ENCODE measurements at regions not wholly inside any gene's neighbourhood (a gene's known extent, or its start where the extent isn't known, plus 50 kb on each side); places are given as distances from the start of the nearest gene placed in this dataset.

DNA sequence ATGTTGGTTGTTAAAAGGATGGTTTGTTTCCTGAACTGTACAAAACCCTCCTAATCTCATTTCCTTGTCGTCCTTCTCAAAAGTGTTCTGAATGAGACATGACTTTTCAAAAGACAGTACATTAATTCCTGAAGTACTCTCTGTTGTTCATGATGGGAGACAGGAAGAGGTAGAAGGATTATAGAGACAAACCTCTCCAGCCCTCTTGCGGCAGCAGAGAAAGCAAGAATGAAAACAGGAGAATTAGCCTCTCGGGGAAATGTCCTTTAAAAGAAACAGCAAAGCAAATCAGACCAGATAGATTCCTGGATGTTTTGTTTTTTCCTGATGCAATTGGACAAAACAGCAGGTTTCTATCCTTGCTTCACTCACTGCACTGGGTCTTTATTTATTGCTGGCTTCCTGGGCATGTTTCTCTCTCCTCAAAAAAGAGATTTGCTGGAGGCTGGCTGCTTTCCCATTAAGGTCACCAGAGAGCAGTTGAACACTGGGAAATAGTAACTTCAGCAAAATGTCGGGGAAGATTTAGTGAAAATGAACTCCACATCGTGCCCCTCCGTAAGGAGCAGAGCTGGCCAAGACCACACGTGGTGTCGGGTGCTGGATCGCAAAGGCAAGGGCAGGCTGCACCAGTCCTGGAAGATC lies 145.8 kb upstream of the SYT6 start:
- ATAC-seq = no peak
- no peaks in the 10 kb centered on the region for H3K79me2 ChIP-seq (ENCODE audit: low read length)
- CTCF ChIA-PET = no interaction called here
- no peak overlapping the region for H2AFZ ChIP-seq (ENCODE audit: low read length)
- H3K36me3 ChIP-seq (ENCODE audit: low read depth, low read length) = no peaks in the 10 kb centered on the region
- no TSS peak for BruUV-seq (replicated peaks)
- intact Hi-C loops (cut with micrococcal nuclease) = no loop called here
- H3K4me2 ChIP-seq (ENCODE audit: low read length) = no peak overlapping the region
- POLR2A ChIA-PET (ENCODE audit: unreplicated experiment) = no interaction called here
- no peaks in the 10 kb centered on the region for H3K4me1 ChIP-seq (ENCODE audit: insufficient read depth, low read length)
- H4K20me1 ChIP-seq (ENCODE audit: low read length) = no peaks in the 10 kb centered on the region
- H3K27ac ChIP-seq (ENCODE audit: low read length) = no peak overlapping the region
- DNase-seq = no peak
- no peaks in the 10 kb centered on the region for H3K9me2 ChIP-seq (replicated peaks; ENCODE audit: low read length)
- no peaks in the 10 kb centered on the region for H3K9me3 ChIP-seq (ENCODE audit: low read length)
- H3K27me3 ChIP-seq (ENCODE audit: low read length) = peaks cover 80% of the 10 kb centered on the region
- TF ChIP-seq, protein P1, sequence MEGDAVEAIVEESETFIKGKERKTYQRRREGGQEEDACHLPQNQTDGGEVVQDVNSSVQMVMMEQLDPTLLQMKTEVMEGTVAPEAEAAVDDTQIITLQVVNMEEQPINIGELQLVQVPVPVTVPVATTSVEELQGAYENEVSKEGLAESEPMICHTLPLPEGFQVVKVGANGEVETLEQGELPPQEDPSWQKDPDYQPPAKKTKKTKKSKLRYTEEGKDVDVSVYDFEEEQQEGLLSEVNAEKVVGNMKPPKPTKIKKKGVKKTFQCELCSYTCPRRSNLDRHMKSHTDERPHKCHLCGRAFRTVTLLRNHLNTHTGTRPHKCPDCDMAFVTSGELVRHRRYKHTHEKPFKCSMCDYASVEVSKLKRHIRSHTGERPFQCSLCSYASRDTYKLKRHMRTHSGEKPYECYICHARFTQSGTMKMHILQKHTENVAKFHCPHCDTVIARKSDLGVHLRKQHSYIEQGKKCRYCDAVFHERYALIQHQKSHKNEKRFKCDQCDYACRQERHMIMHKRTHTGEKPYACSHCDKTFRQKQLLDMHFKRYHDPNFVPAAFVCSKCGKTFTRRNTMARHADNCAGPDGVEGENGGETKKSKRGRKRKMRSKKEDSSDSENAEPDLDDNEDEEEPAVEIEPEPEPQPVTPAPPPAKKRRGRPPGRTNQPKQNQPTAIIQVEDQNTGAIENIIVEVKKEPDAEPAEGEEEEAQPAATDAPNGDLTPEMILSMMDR (conservative IDR thresholded peaks at IDR 0.05; ENCODE audit: low read depth, low read length) = no peak
- TF ChIP-seq EZH2phosphoT487 (IDR thresholded peaks at IDR 0.05; ENCODE audit: borderline replicate concordance, low read length) (no peak), EZH2 (IDR thresholded peaks at IDR 0.05; ENCODE audit: low read length, unreplicated experiment) (no peak)
- H3K4me3 ChIP-seq (ENCODE audit: low read length) = no peak overlapping the region
- H3K9ac ChIP-seq (ENCODE audit: low read length) = no peak overlapping the region
- no peaks in the 10 kb centered on the region for H3F3A ChIP-seq (ENCODE audit: low read length, unreplicated experiment)

DNA sequence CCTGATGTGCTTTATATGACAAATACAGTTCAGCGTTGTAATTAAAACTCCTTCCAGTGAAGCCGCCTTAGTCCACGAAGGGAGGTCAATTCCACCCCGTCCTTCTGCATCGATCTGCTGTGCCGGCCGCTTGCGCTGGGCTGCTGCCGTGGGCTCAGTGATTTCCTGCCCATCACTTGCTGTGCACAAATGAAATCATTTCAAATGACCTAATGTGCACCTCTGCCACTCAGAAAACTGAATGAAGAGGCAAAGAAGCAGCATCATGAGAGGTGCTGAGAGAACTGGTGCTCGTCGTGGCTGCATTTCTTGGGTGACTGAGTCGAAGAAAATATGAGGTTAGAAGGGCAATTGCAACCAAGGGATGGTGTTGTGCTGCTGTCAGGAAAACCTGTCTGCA lies 144.3 kb upstream of the SYT6 start:
- POLR2A ChIA-PET (ENCODE audit: unreplicated experiment) = no interaction called here
- H3K79me2 ChIP-seq (ENCODE audit: low read length) = no peaks in the 10 kb centered on the region
- H3K9ac ChIP-seq (ENCODE audit: low read length) = no peak overlapping the region
- peaks cover 86% of the 10 kb centered on the region for H3K27me3 ChIP-seq (ENCODE audit: low read length)
- no peaks in the 10 kb centered on the region for H3F3A ChIP-seq (ENCODE audit: low read length, unreplicated experiment)
- BruUV-seq (replicated peaks) = no TSS peak
- CTCF ChIA-PET = no interaction called here
- no peaks in the 10 kb centered on the region for H3K9me3 ChIP-seq (ENCODE audit: low read length)
- H3K9me2 ChIP-seq (replicated peaks; ENCODE audit: low read length) = no peaks in the 10 kb centered on the region
- ATAC-seq (no peak), DNase-seq (no peak)
- TF ChIP-seq, protein P1 (conservative IDR thresholded peaks at IDR 0.05; ENCODE audit: low read depth, low read length) = no peak
- no peak for TF ChIP-seq EZH2phosphoT487 (IDR thresholded peaks at IDR 0.05; ENCODE audit: borderline replicate concordance, low read length)
- no peak for TF ChIP-seq EZH2 (IDR thresholded peaks at IDR 0.05; ENCODE audit: low read length, unreplicated experiment)
- intact Hi-C loops (cut with micrococcal nuclease) = no loop called here
- no peak overlapping the region for H2AFZ ChIP-seq (ENCODE audit: low read length)
- H3K4me1 ChIP-seq (ENCODE audit: insufficient read depth, low read length) = no peaks in the 10 kb centered on the region
- no peak overlapping the region for H3K27ac ChIP-seq (ENCODE audit: low read length)
- no peak overlapping the region for H3K4me2 ChIP-seq (ENCODE audit: low read length)
- H3K36me3 ChIP-seq (ENCODE audit: low read depth, low read length) = no peaks in the 10 kb centered on the region
- no peak overlapping the region for H3K4me3 ChIP-seq (ENCODE audit: low read length)
- no peaks in the 10 kb centered on the region for H4K20me1 ChIP-seq (ENCODE audit: low read length)

DNA sequence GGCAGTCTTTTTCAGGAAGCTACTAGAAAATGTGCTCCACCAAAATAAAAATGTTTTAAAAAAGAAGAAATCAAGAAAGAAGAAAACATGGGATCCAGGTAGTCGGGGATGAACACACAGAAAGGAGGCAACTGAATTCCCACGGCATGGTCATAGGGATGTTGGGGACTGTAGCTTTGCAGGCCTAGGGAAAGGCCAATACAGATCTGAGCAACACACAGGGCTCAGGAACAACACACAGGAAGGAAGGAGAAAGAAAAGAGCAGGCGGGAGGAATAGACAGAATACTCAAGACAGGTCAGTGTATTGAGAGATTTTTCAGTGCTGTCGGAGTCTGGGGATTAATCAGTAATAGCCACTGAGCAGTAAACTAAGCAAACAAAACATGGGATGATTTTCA lies 142.7 kb upstream of the SYT6 start:
- ChIA-PET POLR2A (ENCODE audit: unreplicated experiment) (no interaction called here), CTCF (no interaction called here)
- Histone ChIP-seq H3K27ac (ENCODE audit: low read length) (no peak overlapping the region), H3K4me2 (ENCODE audit: low read length) (no peak overlapping the region), H2AFZ (ENCODE audit: low read length) (no peak overlapping the region), H3K36me3 (ENCODE audit: low read depth, low read length) (no peaks in the 10 kb centered on the region), H3K4me1 (ENCODE audit: insufficient read depth, low read length) (no peaks in the 10 kb centered on the region), H3F3A (ENCODE audit: low read length, unreplicated experiment) (no peaks in the 10 kb centered on the region), H4K20me1 (ENCODE audit: low read length) (no peaks in the 10 kb centered on the region), H3K4me3 (ENCODE audit: low read length) (no peak overlapping the region), H3K27me3 (ENCODE audit: low read length) (peaks cover 77% of the 10 kb centered on the region), H3K9me3 (ENCODE audit: low read length) (no peaks in the 10 kb centered on the region), H3K79me2 (ENCODE audit: low read length) (no peaks in the 10 kb centered on the region), H3K9ac (ENCODE audit: low read length) (no peak overlapping the region), H3K9me2 (replicated peaks; ENCODE audit: low read length) (no peaks in the 10 kb centered on the region)
- TF ChIP-seq, protein P1 (conservative IDR thresholded peaks at IDR 0.05; ENCODE audit: low read depth, low read length) = no peak
- TF ChIP-seq EZH2 (IDR thresholded peaks at IDR 0.05; ENCODE audit: low read length, unreplicated experiment) (no peak), EZH2phosphoT487 (IDR thresholded peaks at IDR 0.05; ENCODE audit: borderline replicate concordance, low read length) (no peak)
- no peak for ATAC-seq
- intact Hi-C loops (cut with micrococcal nuclease) = no loop called here
- no TSS peak for BruUV-seq (replicated peaks)
- DNase-seq = no peak
